K562 (cell line): ENCODE measurements at regions not wholly inside any gene's neighbourhood (a gene's known extent, or its start where the extent isn't known, plus 50 kb on each side); places are given as distances from the start of the nearest gene placed in this dataset.

Source experiments
- CBFB ChIP-seq: sonication (generic); formaldehyde crosslinking; IDR thresholded peaks from 2 replicates; pipeline ENCODE4 v1.4.0; 2020; ENCODE audit warnings: mild to moderate bottlenecking, missing genetic modification reagents
- HDAC8 ChIP-seq: fragments of 450-650 bp; IDR thresholded peaks from 2 replicates; pipeline ENCODE4 v1.6.1; 2016; ENCODE audit warnings: mild to moderate bottlenecking, missing genetic modification characterization, moderate library complexity, missing compliant biosample characterization
- KDM4B ChIP-seq, 2 experiments: fragments of 450-650 bp in 1 of 2; sonication (generic) in 1 of 2; IDR thresholded peaks; 2 replicates each; pipeline ENCODE4 v1.6.1; 2016 to 2017; ENCODE audit warnings: borderline replicate concordance in 2 of 2, antibody characterized with exemption in 1 of 2, low read depth in 1 of 2, mild to moderate bottlenecking in 1 of 2
- MTF1 ChIP-seq: fragments of 250-450 bp; sonication (Bioruptor Pico); IDR thresholded peaks from 2 replicates; pipeline ENCODE4 v1.9.0; 2021; ENCODE audit warnings: moderate library complexity, mild to moderate bottlenecking, inconsistent platforms, borderline replicate concordance
- PBX2 ChIP-seq, 2 experiments: IDR thresholded peaks in 1 of 2; conservative IDR thresholded peaks in 1 of 2; 2 replicates each; pipeline ENCODE4 v1.6.1; 2016; ENCODE audit warnings: low read depth in 2 of 2, mild to moderate bottlenecking in 1 of 2, missing compliant biosample characterization in 1 of 2, missing genetic modification characterization in 1 of 2, moderate library complexity in 1 of 2
- POLR2G ChIP-seq: fragments of 200-400 bp; formaldehyde crosslinking; IDR thresholded peaks from 2 replicates; pipeline ENCODE4 v1.6.1; 2017; ENCODE audit warnings: low read depth, mild to moderate bottlenecking, antibody characterized with exemption, low read length, moderate library complexity
- ZNF143 ChIP-seq: sonication (generic); formaldehyde crosslinking; IDR thresholded peaks from 2 replicates; pipeline ENCODE4 v1.9.0; 2022; ENCODE audit warnings: mild to moderate bottlenecking, missing genetic modification reagents
- ZNF280B ChIP-seq: fragments of 250-450 bp; sonication (Bioruptor Pico); IDR thresholded peaks from 2 replicates; pipeline ENCODE4 v1.5.1; 2021; ENCODE audit warnings: mild to moderate bottlenecking

GRCh38 chr11:115696563-115696962 lies 192.3 kb upstream of the CADM1 start (continued):
- TF ChIP-seq KDM4B (IDR thresholded peaks at IDR 0.05; ENCODE audit: borderline replicate concordance in 2 of 2, low read depth in 1 of 2) (no peak), ZNF143 (CRISPR knock-in tag) (no peak), CBFB (CRISPR knock-in tag) (no peak), HDAC8 (tag) (no peak), ZNF280B (CRISPR knock-in tag) (no peak), PBX2 (CRISPR knock-in tag; IDR thresholded peaks at IDR 0.05; ENCODE audit: low read depth) (no peak), PBX2 (tag; conservative IDR thresholded peaks at IDR 0.05; ENCODE audit: low read depth) (no peak), POLR2G (no peak), MTF1 (CRISPR knock-in tag) (no peak)
